Progenitor cell of endocrine pancreas (in vitro differentiated cells): ENCODE measurements at regions not wholly inside any gene's neighbourhood (a gene's known extent, or its start where the extent isn't known, plus 50 kb on each side); places are given as distances from the start of the nearest gene placed in this dataset.

Experiments
- DNase-seq: peaks from one replicate; pipeline ENCODE4 v3.0.0; 2021; ENCODE audit warnings: low spot score; ENCODE audit not compliant: unreplicated experiment
- H3K27ac Mint-ChIP-seq: 2 replicates; pipeline ENCODE4 v1.8.0; 2021; ENCODE audit warnings: mild to moderate bottlenecking, moderate library complexity, mixed read lengths
- H3K27me3 Mint-ChIP-seq: 2 replicates; pipeline ENCODE4 v1.8.0; 2021; ENCODE audit warnings: mixed read lengths
- H3K36me3 Mint-ChIP-seq: 2 replicates; pipeline ENCODE4 v1.8.0; 2022; ENCODE audit warnings: mixed read lengths; ENCODE audit not compliant: insufficient read depth
- H3K4me1 Mint-ChIP-seq: 2 replicates; pipeline ENCODE4 v1.8.0; 2021; ENCODE audit warnings: low read depth, mixed read lengths
- H3K4me3 Mint-ChIP-seq: 2 replicates; pipeline ENCODE4 v1.8.0; 2021; ENCODE audit warnings: low read depth, mild to moderate bottlenecking, moderate library complexity, mixed read lengths
- H3K9me3 Mint-ChIP-seq: 2 replicates; pipeline ENCODE4 v1.8.0; 2021; ENCODE audit warnings: low read depth, mixed read lengths
- CTCF ChIP-seq: fragments of 200-600 bp; sonication (generic); IDR thresholded peaks from one replicate; pipeline ENCODE4 v1.5.0; 2021; ENCODE audit warnings: antibody characterized with exemption, mild to moderate bottlenecking; ENCODE audit not compliant: unreplicated experiment

GRCh38 chr3:187944390-187945179, 199.3 kb upstream of the BCL6 start:
- Mint-ChIP-seq H3K4me1 (no peaks in the 10 kb centered on the region), H3K27me3 (peaks cover 9% of the 10 kb centered on the region), H3K27ac (no peak overlapping the region), H3K36me3 (no peaks in the 10 kb centered on the region), H3K9me3 (no peaks in the 10 kb centered on the region), H3K4me3 (no peak overlapping the region)
- DNase-seq, result no peak
- TF ChIP-seq CTCF, result no peak

- no peaks in the 10 kb centered on the region for H3K9me3 Mint-ChIP-seq
- TF ChIP-seq CTCF, result no peak
Observed at GRCh38 chr3:187945374-187945773, 200.1 kb upstream of the BCL6 start.

GRCh38 chr3:187946163-187946691, 201.0 kb upstream of the BCL6 start:
- no peak for TF ChIP-seq CTCF
- Mint-ChIP-seq H3K36me3 (no peaks in the 10 kb centered on the region), H3K27ac (no peak overlapping the region)

More at GRCh38 chr3:187945374-187945773, 200.1 kb upstream of the BCL6 start:
- no peaks in the 10 kb centered on the region for H3K36me3 Mint-ChIP-seq
- H3K4me1 Mint-ChIP-seq, result no peaks in the 10 kb centered on the region
- peaks cover 9% of the 10 kb centered on the region for H3K27me3 Mint-ChIP-seq
- no peak overlapping the region for H3K4me3 Mint-ChIP-seq
- no peak for DNase-seq
- H3K27ac Mint-ChIP-seq, result no peak overlapping the region

GRCh38 chr3:187946981-187947380, 201.7 kb upstream of the BCL6 start:
- Mint-ChIP-seq H3K4me1 (no peaks in the 10 kb centered on the region), H3K27ac (no peak overlapping the region), H3K4me3 (no peak overlapping the region), H3K36me3 (no peaks in the 10 kb centered on the region), H3K27me3 (peaks cover 14% of the 10 kb centered on the region), H3K9me3 (no peaks in the 10 kb centered on the region)
- no peak for TF ChIP-seq CTCF
- no peak for DNase-seq

More at GRCh38 chr3:187946163-187946691, 201.0 kb upstream of the BCL6 start:
- Mint-ChIP-seq H3K9me3 (no peaks in the 10 kb centered on the region), H3K4me1 (no peaks in the 10 kb centered on the region), H3K4me3 (no peak overlapping the region), H3K27me3 (peaks cover 14% of the 10 kb centered on the region)
- DNase-seq, result no peak

GRCh38 chr3:187947927-187948682, 202.8 kb upstream of the BCL6 start:
- Mint-ChIP-seq H3K9me3 (no peaks in the 10 kb centered on the region), H3K4me3 (no peak overlapping the region)

More at GRCh38 chr3:187947927-187948682, 202.8 kb upstream of the BCL6 start:
- DNase-seq, result no peak
- no peaks in the 10 kb centered on the region for H3K4me1 Mint-ChIP-seq
- peaks cover 14% of the 10 kb centered on the region for H3K27me3 Mint-ChIP-seq
- H3K36me3 Mint-ChIP-seq, result no peaks in the 10 kb centered on the region
- no peak for TF ChIP-seq CTCF
- H3K27ac Mint-ChIP-seq, result no peak overlapping the region
